ENCODE measurements at regions not wholly inside any gene's neighbourhood (a gene's known extent, or its start where the extent isn't known, plus 50 kb on each side); places are given as distances from the start of the nearest gene placed in this dataset.

GRCh38 chr3:30372837-30373236, 233.6 kb upstream of the TGFBR2 start:
- no peak for DNase-seq

- DNase-seq: no peak
These were observed 221.8 kb upstream of the TGFBR2 start for GRCh38 chr3:30384546-30385072.

DNA sequence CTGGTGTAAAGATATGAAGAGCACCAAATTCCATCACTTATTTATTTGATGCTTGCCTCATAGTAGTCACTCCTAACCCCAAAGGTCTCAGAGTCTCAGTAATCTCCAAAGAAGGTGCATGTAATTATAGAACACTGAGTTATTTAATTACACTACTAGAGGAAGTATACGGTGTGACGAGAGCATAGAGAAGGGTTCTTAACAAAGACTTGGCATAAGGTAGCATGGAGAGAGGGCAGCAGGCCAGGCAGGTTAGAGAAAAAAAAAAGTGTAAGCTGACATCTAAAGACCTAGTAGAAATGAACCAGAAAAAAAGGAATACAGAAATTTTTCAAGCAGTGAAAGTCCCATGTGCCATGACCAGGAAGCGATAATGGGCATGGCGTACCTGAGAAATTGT, 213.3 kb upstream of the TGFBR2 start:
- DNase-seq: no peak

- DNase-seq: no peak
These were observed 209.4 kb upstream of the TGFBR2 start for GRCh38 chr3:30397030-30397429.

GRCh38 chr3:30399394-30400181, 206.8 kb upstream of the TGFBR2 start:
- no peak for DNase-seq

- no peak for DNase-seq
These were observed 205.5 kb upstream of the TGFBR2 start for GRCh38 chr3:30400926-30401325.

GRCh38 chr3:30401971-30402370, 204.4 kb upstream of the TGFBR2 start:
- DNase-seq: no peak

GRCh38 chr3:30407651-30408050, 198.8 kb upstream of the TGFBR2 start:
- no peak for DNase-seq

DNA sequence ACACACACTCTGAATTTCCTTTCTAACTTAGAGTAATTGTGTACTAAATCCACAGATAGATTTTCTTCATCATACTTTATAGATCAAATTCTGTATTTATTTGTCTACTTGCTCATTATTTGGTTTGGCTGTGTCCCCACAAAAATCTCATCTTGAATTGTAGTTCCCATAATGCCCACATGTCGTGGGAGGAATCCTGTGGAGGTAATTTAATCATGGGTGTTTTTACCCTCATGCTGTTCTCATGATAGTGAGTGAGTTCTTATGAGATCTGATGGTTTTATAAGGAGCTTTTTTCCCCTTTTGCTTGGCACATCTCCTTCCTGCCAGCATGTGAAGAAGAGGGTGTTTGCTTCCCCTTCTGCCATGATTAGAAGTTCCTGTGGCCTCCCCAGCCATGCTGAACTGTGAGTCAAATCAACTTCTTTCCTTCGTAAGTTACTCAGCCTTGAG, 198.3 kb upstream of the TGFBR2 start:
- no peak for DNase-seq

GRCh38 chr3:30418443-30418842, 188.0 kb upstream of the TGFBR2 start:
- DNase-seq: no peak

DNA sequence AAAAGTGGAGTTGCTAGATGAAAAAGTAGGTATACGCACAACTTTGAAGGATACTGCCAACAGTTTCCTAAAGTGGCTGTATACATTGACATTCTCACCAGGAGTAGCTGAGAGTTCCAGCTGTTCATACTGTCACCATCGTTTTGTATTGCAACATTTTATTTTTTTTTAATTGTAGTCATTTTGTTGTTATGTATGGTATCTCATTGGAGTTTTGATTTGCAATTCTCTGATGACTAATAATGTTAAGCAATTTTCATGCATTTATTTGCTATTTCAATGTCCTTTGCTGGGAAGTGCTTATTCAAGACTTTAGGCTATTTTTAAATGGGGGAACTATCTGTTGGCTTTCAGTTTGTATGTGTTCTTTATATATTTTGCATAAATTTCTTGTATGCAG, 185.1 kb upstream of the TGFBR2 start:
- no peak for DNase-seq

- DNase-seq: no peak
These were observed 180.0 kb upstream of the TGFBR2 start for GRCh38 chr3:30426293-30426993.

DNA sequence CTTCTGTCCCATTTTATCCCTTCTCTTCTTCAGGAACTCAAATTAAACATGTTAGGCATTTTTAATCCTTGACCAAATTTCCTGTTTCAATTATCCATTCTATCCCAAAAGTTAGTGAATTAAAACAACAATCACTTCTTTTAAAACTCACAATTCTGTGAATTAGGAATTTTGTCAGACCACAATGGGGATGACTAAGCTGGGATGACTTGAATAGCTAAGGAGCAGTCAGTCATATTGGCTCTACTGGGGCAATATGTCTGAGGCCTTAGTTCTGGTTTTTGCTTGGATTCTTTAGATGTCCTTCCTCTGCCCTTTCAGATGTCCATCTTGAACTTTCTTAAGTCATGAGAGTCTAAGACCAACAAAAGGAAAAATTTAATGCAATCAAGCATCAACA, 178.2 kb upstream of the TGFBR2 start:
- no peak for DNase-seq

- no peak for DNase-seq
These were observed 170.5 kb upstream of the TGFBR2 start for GRCh38 chr3:30435861-30436331.

DNA sequence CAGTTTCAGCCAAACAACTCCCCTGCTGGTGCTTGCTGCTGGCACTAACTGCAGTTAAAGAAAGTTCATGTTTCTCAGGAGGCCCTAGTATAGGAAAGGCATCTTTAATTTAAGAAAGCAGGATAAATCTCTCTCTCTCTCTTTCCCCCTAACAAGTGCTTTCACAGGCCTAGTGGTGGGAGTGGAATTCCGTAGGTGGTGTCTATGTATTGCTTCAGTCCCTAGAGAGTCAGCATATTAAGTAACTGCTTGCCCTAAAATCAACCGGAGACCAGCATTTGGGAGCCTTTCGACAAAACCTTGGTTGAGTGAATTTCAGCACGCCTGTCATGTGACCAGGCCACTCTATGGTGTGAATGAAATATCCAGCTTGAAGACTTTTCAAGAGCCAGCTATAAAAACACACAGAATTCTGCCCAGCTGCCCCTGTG, 169.2 kb upstream of the TGFBR2 start:
- no peak for DNase-seq

DNA sequence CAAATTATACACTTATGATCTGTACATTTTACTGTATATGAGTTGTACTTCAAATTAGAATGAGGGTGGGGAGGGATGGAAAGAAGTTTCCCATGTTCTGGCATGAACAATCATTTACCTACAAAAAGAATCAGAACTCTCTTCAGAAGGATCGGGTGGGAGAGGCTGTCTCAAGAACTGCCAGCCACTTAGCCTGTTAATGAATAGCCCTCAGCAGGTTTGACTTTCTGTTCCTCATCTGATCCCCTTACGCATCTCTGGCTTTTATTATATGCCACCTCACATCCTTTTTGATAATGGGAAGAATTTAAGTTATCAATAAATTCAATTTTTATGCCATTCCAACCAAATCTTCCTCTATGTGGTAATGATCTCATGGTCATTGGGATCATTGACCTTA, 168.3 kb upstream of the TGFBR2 start:
- no peak for DNase-seq

DNA sequence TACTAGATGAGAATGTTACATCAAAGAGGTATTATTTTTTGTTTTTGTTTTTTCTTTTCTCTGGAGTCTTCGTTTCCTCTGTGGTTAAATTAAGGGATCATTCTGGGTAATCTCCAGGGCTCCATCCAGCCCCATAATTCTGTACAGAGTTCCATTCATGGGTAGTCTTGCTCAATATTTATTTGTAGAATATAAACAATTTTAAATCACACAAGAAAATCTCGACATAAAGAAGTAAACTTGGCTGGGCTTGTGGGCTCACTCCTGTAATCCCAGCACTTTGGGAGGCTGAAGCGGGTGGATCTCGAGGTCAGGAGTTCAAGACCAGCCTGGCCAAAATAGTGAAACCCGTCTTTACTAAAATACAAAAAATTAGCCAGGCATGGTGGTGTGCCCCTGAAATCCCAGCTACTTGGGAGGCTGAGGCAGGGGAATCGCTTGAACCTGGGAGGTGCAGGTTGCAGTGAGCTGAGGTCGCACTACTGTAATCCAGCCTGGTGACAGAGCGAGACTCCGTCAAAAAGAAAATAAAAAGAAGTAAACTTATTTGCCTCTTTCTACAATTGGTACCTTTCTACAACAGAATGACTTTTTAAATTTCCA, 166.8 kb upstream of the TGFBR2 start:
- DNase-seq: no peak

GRCh38 chr3:30440147-30440604, 166.2 kb upstream of the TGFBR2 start:
- DNase-seq: no peak

DNA sequence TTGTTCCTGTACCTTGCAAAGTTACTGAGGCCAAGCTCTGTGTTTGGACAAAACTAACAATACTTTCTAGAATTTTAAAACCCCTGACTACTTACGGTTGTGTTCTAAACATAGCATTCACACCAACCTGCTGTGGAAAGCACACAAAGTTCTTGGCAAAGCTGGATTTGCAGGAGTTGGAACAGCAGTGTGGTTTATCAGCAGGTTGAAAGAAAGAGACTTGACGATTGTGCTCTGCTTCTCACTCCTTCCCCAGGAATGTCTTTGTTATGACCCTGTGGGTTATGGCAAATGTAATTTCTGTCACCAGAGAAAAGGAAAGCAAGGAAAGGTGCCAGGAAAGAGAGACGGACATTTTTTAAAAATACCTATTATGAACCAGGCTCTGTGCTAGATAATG, 165.5 kb upstream of the TGFBR2 start:
- DNase-seq: no peak

- DNase-seq: no peak
These were observed 162.4 kb upstream of the TGFBR2 start for GRCh38 chr3:30443756-30444673.

- no peak for DNase-seq
These were observed 157.7 kb upstream of the TGFBR2 start for GRCh38 chr3:30448450-30449289.

GRCh38 chr3:30449290-30449632, 157.1 kb upstream of the TGFBR2 start:
- DNase-seq: no peak
